ENCODE measurements at regions not wholly inside any gene's neighbourhood (a gene's known extent, or its start where the extent isn't known, plus 50 kb on each side); places are given as distances from the start of the nearest gene placed in this dataset.

DNA sequence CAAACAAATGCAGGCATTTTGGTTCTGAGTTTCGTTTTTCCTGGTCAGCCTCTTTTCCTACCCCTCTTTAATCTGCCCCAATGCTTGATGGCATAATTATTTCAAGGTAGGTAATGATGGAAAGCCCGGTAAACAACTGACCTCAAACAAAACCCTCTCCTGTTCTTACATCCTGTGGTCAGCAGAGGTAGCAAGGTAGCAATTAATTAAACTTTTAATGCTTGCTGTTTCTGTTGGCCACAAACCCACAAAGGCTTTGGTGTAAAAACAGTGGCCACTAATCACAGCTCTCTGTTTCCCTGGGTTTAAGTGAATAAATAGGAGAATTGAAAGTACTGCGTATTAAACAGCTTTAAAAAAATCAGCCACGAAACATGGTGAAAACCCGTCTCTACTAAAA is 261.5 kb upstream of the SOX4 start:
- TF ChIP-seq CTCF (IDR thresholded peaks at IDR 0.05) = no peak
- no peak for TF ChIP-seq EP300 (IDR thresholded peaks at IDR 0.05)
- no peak for TF ChIP-seq POLR2AphosphoS5 (IDR thresholded peaks at IDR 0.05)
- no peak for TF ChIP-seq POLR2A (IDR thresholded peaks at IDR 0.05)
